ENCODE measurements at regions not wholly inside any gene's neighbourhood (a gene's known extent, or its start where the extent isn't known, plus 50 kb on each side); places are given as distances from the start of the nearest gene placed in this dataset.

DNA sequence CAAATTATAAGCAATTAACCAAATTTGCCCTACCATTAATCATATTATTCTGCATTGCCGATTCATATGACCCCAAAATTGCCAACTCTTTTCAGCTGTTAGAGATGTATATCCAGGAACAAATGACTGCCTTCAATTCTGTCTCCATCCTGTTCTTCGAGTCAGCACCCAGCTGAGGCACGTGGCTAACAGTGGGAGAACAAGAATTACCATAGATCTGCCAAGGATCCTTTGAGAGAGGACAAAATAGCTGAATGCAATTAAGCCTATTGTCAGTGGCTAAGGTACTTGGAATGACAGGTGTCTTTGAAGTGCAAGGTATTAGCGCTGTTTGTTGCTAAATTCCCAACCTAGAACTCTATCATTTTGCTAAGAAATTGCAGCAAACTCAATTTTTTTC is 426.1 kb downstream of the TSHZ3 start:
- TF ChIP-seq, protein P1, sequence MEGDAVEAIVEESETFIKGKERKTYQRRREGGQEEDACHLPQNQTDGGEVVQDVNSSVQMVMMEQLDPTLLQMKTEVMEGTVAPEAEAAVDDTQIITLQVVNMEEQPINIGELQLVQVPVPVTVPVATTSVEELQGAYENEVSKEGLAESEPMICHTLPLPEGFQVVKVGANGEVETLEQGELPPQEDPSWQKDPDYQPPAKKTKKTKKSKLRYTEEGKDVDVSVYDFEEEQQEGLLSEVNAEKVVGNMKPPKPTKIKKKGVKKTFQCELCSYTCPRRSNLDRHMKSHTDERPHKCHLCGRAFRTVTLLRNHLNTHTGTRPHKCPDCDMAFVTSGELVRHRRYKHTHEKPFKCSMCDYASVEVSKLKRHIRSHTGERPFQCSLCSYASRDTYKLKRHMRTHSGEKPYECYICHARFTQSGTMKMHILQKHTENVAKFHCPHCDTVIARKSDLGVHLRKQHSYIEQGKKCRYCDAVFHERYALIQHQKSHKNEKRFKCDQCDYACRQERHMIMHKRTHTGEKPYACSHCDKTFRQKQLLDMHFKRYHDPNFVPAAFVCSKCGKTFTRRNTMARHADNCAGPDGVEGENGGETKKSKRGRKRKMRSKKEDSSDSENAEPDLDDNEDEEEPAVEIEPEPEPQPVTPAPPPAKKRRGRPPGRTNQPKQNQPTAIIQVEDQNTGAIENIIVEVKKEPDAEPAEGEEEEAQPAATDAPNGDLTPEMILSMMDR (IDR thresholded peaks at IDR 0.05): no peak
- TF ChIP-seq EP300 (IDR thresholded peaks at IDR 0.05) (no peak), POLR2AphosphoS5 (IDR thresholded peaks at IDR 0.05) (no peak), POLR2A (IDR thresholded peaks at IDR 0.05) (no peak)

Data from gastroesophageal sphincter (tissue), 3 donors.